ENCODE measurements at regions not wholly inside any gene's neighbourhood (a gene's known extent, or its start where the extent isn't known, plus 50 kb on each side); places are given as distances from the start of the nearest gene placed in this dataset.

GRCh38 chrX:34509394-34509793 lies 147.7 kb downstream of the TMEM47 start:
- Mint-ChIP-seq H3K4me1 (ENCODE audit: low read depth, unreplicated experiment) (no peaks in the 10 kb centered on the region), H3K4me3 (ENCODE audit: unreplicated experiment) (no peak overlapping the region), H3K9me3 (ENCODE audit: unreplicated experiment) (no peaks in the 10 kb centered on the region), H3K36me3 (ENCODE audit: insufficient read depth, unreplicated experiment) (no peaks in the 10 kb centered on the region), H3K27me3 (ENCODE audit: insufficient read depth, unreplicated experiment) (no peaks in the 10 kb centered on the region), H3K27ac (ENCODE audit: unreplicated experiment) (no peak overlapping the region)
- Histone ChIP-seq H3K4me1 (no peaks in the 10 kb centered on the region), H3K36me3 (ENCODE audit: control insufficient read depth, insufficient read depth, low read length) (no peaks in the 10 kb centered on the region), H3K27me3 (replicated peaks; ENCODE audit: control insufficient read depth, insufficient read depth, low read length) (no peaks in the 10 kb centered on the region), H3K4me3 (ENCODE audit: low read depth, low read length) (no peak overlapping the region), H3K9me3 (no peaks in the 10 kb centered on the region)
- ChIA-PET POLR2A (no interaction called here), CTCF (no interaction called here)
- intact Hi-C loops (cut with micrococcal nuclease; ENCODE audit: unreplicated experiment): no loop called here
- no peak for TF ChIP-seq CTCF (IDR thresholded peaks at IDR 0.05; ENCODE audit: insufficient read depth in 1 of 2, low read depth in 1 of 2, low read length in 1 of 2, severe bottlenecking in 1 of 2, unreplicated experiment in 1 of 2)
- no TSS peak for BruUV-seq (replicated peaks)
- no peak for DNase-seq

GRCh38 chrX:34503119-34503518 lies 154.0 kb downstream of the TMEM47 start:
- CTCF ChIA-PET: no interaction called here
- Histone ChIP-seq H3K27me3 (replicated peaks; ENCODE audit: control insufficient read depth, insufficient read depth, low read length) (no peaks in the 10 kb centered on the region), H3K9me3 (no peaks in the 10 kb centered on the region), H3K4me3 (ENCODE audit: low read depth, low read length) (no peak overlapping the region), H3K36me3 (ENCODE audit: control insufficient read depth, insufficient read depth, low read length) (no peaks in the 10 kb centered on the region), H3K4me1 (no peaks in the 10 kb centered on the region)
- no peak for DNase-seq
- H3K9me3 Mint-ChIP-seq (ENCODE audit: unreplicated experiment): no peaks in the 10 kb centered on the region
- POLR2A ChIA-PET: no interaction called here
- H3K27me3 Mint-ChIP-seq (ENCODE audit: insufficient read depth, unreplicated experiment): no peaks in the 10 kb centered on the region
- intact Hi-C loops (cut with micrococcal nuclease; ENCODE audit: unreplicated experiment): no loop called here
- H3K27ac Mint-ChIP-seq (ENCODE audit: unreplicated experiment): no peak overlapping the region
- H3K4me3 Mint-ChIP-seq (ENCODE audit: unreplicated experiment): no peak overlapping the region
- no TSS peak for BruUV-seq (replicated peaks)
- no peaks in the 10 kb centered on the region for H3K4me1 Mint-ChIP-seq (ENCODE audit: low read depth, unreplicated experiment)
- no peaks in the 10 kb centered on the region for H3K36me3 Mint-ChIP-seq (ENCODE audit: insufficient read depth, unreplicated experiment)
- no peak for TF ChIP-seq CTCF (IDR thresholded peaks at IDR 0.05; ENCODE audit: insufficient read depth in 1 of 2, low read depth in 1 of 2, low read length in 1 of 2, severe bottlenecking in 1 of 2, unreplicated experiment in 1 of 2)

- CTCF ChIA-PET: no interaction called here
- no peak overlapping the region for H3K4me3 ChIP-seq (ENCODE audit: low read depth, low read length)
- Mint-ChIP-seq H3K4me1 (ENCODE audit: low read depth, unreplicated experiment) (no peaks in the 10 kb centered on the region), H3K36me3 (ENCODE audit: insufficient read depth, unreplicated experiment) (no peaks in the 10 kb centered on the region), H3K27ac (ENCODE audit: unreplicated experiment) (no peak overlapping the region), H3K4me3 (ENCODE audit: unreplicated experiment) (no peak overlapping the region), H3K27me3 (ENCODE audit: insufficient read depth, unreplicated experiment) (peaks cover 2% of the 10 kb centered on the region), H3K9me3 (ENCODE audit: unreplicated experiment) (no peaks in the 10 kb centered on the region)
- DNase-seq: no peak
- no TSS peak for BruUV-seq (replicated peaks)
- POLR2A ChIA-PET: no interaction called here
- TF ChIP-seq CTCF (IDR thresholded peaks at IDR 0.05; ENCODE audit: insufficient read depth in 1 of 2, low read depth in 1 of 2, low read length in 1 of 2, severe bottlenecking in 1 of 2, unreplicated experiment in 1 of 2): no peak
- no peaks in the 10 kb centered on the region for H3K36me3 ChIP-seq (ENCODE audit: control insufficient read depth, insufficient read depth, low read length)
- H3K9me3 ChIP-seq: no peaks in the 10 kb centered on the region
- H3K4me1 ChIP-seq: no peaks in the 10 kb centered on the region
- H3K27me3 ChIP-seq (replicated peaks; ENCODE audit: control insufficient read depth, insufficient read depth, low read length): no peaks in the 10 kb centered on the region
- intact Hi-C loops (cut with micrococcal nuclease; ENCODE audit: unreplicated experiment): no loop called here
Observed at GRCh38 chrX:34493086-34493485, 164.0 kb downstream of the TMEM47 start.

All from Caco-2 (cell line).